ENCODE measurements at regions not wholly inside any gene's neighbourhood (a gene's known extent, or its start where the extent isn't known, plus 50 kb on each side); places are given as distances from the start of the nearest gene placed in this dataset.
"Not testable (repeated sequence)": the region's sequence is repeated elsewhere in the genome, so short reads cannot be mapped to it uniquely, and the experiment has no call there.

DNA sequence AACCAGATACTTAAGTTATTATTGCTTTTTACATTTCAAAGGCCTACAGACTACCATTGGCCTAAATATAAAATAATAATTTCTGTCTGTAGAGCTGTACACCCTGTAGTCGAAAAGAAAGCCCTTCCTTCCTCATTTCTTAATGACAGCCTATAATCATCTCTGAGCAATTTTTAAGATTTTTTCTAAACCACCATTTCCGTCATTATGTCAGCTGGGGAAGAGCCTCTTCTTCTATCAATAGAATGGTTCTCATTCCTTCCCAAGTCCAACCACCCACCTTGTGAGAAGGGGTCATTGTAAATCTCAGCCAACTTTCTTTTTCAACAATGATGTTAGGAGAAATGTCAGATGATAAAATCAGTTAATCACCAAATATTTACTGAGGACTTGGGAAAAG lies 91.8 kb downstream of the PLEKHG1 start:
- no peak overlapping the region for H3K27ac ChIP-seq
- TF ChIP-seq CTCF (IDR thresholded peaks at IDR 0.05) (no peak), ZFX (IDR thresholded peaks at IDR 0.05; ENCODE audit: borderline replicate concordance) (no peak)

GRCh38 chr6:150692604-150693003 lies 92.9 kb downstream of the PLEKHG1 start:
- TF ChIP-seq CTCF (IDR thresholded peaks at IDR 0.05) (no peak), ZFX (IDR thresholded peaks at IDR 0.05; ENCODE audit: borderline replicate concordance) (no peak)
- no peak overlapping the region for H3K27ac ChIP-seq

- H3K27ac ChIP-seq, result no peak overlapping the region
- no peak for TF ChIP-seq CTCF (IDR thresholded peaks at IDR 0.05)
Measured at GRCh38 chr6:150694889-150695288, 95.2 kb downstream of the PLEKHG1 start.

DNA sequence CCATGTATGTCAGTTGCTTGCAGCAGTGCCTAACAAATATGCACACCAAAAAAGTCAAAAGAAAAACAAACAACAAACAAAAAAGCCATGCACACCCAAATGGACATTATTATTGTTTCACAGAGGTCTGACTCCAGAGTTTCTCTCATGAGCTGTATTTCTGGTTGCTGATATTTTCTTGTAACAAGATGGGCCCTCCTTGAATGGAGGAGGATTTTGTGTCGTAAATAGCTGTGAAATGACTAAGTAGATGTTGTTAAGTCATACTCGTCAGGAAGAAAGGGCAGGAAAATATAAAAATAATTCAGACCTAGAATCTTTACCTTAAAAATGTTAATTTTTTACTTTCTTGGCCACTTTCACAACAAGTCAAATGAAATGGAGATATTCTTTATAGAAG lies 96.0 kb downstream of the PLEKHG1 start:
- no peak overlapping the region for H3K27ac ChIP-seq
- TF ChIP-seq ZFX (IDR thresholded peaks at IDR 0.05; ENCODE audit: borderline replicate concordance), result no peak
- TF ChIP-seq CTCF (IDR thresholded peaks at IDR 0.05), result no peak

- H3K27ac ChIP-seq, result no peak overlapping the region
- no peak for TF ChIP-seq ZFX (IDR thresholded peaks at IDR 0.05; ENCODE audit: borderline replicate concordance)
- no peak for TF ChIP-seq CTCF (IDR thresholded peaks at IDR 0.05)
Measured at GRCh38 chr6:150696190-150696589, 96.5 kb downstream of the PLEKHG1 start.

DNA sequence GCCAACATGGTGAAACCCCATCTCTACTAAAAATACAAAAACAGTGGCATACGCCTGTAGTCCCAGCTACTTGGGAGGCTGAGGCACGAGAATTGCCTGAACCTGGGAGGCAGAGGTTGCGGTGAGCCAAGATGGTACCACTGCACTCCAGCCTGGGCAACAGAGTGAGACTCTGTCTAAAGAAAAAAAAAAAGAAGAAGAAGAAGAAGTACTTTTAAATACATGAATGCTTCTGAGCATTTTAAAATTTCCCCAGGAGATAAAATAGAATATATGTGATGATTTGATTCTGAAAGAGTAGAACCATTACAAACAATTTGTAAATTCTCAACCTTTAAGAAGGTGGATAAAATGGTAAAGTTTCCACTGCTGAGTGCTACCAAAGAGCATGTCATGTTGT lies 97.2 kb downstream of the PLEKHG1 start:
- not testable (repeated sequence) for H3K27ac ChIP-seq

- H3K27ac ChIP-seq, result no peak overlapping the region
- TF ChIP-seq ZFX (IDR thresholded peaks at IDR 0.05; ENCODE audit: borderline replicate concordance), result no peak
- TF ChIP-seq CTCF (IDR thresholded peaks at IDR 0.05), result no peak
Measured at GRCh38 chr6:150697515-150697914, 97.8 kb downstream of the PLEKHG1 start.

- no peak for TF ChIP-seq CTCF (IDR thresholded peaks at IDR 0.05)
- no peak for TF ChIP-seq ZFX (IDR thresholded peaks at IDR 0.05; ENCODE audit: borderline replicate concordance)
- no peak overlapping the region for H3K27ac ChIP-seq
Measured at GRCh38 chr6:150698391-150698790, 98.7 kb downstream of the PLEKHG1 start.
